OCI-LY3 (cell line): ENCODE measurements at regions not wholly inside any gene's neighbourhood (a gene's known extent, or its start where the extent isn't known, plus 50 kb on each side); places are given as distances from the start of the nearest gene placed in this dataset.
A peak's percentile ranks its signal among the peaks of the same experiment; 100 is the strongest.

ENCODE experiments used
- H2AFZ ChIP-seq: fragments of 200-600, 300-600 bp; shearing (Covaris generic); 2 replicates; pipeline ENCODE4 v1.6.0; 2014; ENCODE audit warnings: antibody characterized with exemption, low read depth, low read length
- H3K27ac ChIP-seq: fragments of 200-600, 300-600 bp; sonication (generic); 2 replicates; pipeline ENCODE4 v1.5.1; 2014; ENCODE audit warnings: mild to moderate bottlenecking, low read length, moderate library complexity, mixed read lengths
- H3K27me3 ChIP-seq: fragments of 200-600, 300-600 bp; sonication (generic); 2 replicates; pipeline ENCODE4 v1.6.1; 2014; ENCODE audit warnings: low read depth, low read length, mixed read lengths
- H3K36me3 ChIP-seq: fragments of 200-600, 300-600 bp; sonication (generic); replicated peaks from 2 replicates; pipeline ENCODE3; 2014; ENCODE audit warnings: low read depth, low read length, mixed read lengths
- H3K4me1 ChIP-seq: fragments of 300-600, 200-600 bp; sonication (generic); 2 replicates; pipeline ENCODE4 v1.6.1; 2014; ENCODE audit warnings: low read length, mixed read lengths
- H3K4me2 ChIP-seq: fragments of 200-600, 300-600 bp; sonication (generic); 2 replicates; pipeline ENCODE4 v1.6.1; 2014; ENCODE audit warnings: low read length, mixed read lengths
- H3K4me3 ChIP-seq: fragments of 300-600, 200-600 bp; sonication (generic); 2 replicates; pipeline ENCODE4 v1.5.1; 2014; ENCODE audit warnings: antibody characterized with exemption, mild to moderate bottlenecking, low read length, moderate library complexity
- H3K79me2 ChIP-seq: fragments of 300-600, 200-600 bp; shearing (Covaris generic); 2 replicates; pipeline ENCODE4 v1.6.1; 2014; ENCODE audit warnings: mild to moderate bottlenecking, low read length, mixed read lengths
- H3K9ac ChIP-seq: fragments of 300-600, 200-600 bp; shearing (Covaris generic); 2 replicates; pipeline ENCODE4 v1.6.0; 2014; ENCODE audit warnings: mild to moderate bottlenecking, low read length, moderate library complexity
- H3K9me3 ChIP-seq: fragments of 200-600, 300-600 bp; shearing (Covaris generic); 2 replicates; pipeline ENCODE4 v1.6.1; 2014; ENCODE audit warnings: low read length, mixed read lengths; ENCODE audit not compliant: insufficient read depth
- H4K20me1 ChIP-seq: fragments of 200-600, 300-600 bp; sonication (generic); 2 replicates; pipeline ENCODE4 v1.6.1; 2016; ENCODE audit warnings: low read length, mixed read lengths; ENCODE audit not compliant: insufficient read depth
- CTCF ChIP-seq: fragments of 200-600, 300-600 bp; sonication (generic); IDR thresholded peaks from 2 replicates; pipeline ENCODE4 v1.5.1; 2014; ENCODE audit warnings: antibody characterized with exemption, low read length, low read depth
- EZH2phosphoT487 ChIP-seq: fragments of 200-600 bp; shearing (Covaris generic); IDR thresholded peaks from 2 replicates; pipeline ENCODE4 v1.6.1; 2018; ENCODE audit warnings: antibody characterized with exemption, mixed run types, low read depth

- Histone ChIP-seq H3K27ac (no peak overlapping the region), H3K4me2 (no peak overlapping the region), H2AFZ (no peak overlapping the region), H3K27me3 (no peaks in the 10 kb centered on the region), H4K20me1 (no peaks in the 10 kb centered on the region), H3K36me3 (peaks cover 4% of the 10 kb centered on the region), H3K4me1 (no peaks in the 10 kb centered on the region), H3K9ac (no peak overlapping the region), H3K4me3 (no peak overlapping the region), H3K79me2 (no peaks in the 10 kb centered on the region), H3K9me3 (peaks cover 1% of the 10 kb centered on the region; the same call in 1 of the 2 replicates)
- TF ChIP-seq CTCF (no peak), EZH2phosphoT487 (no peak)
These were observed 917.1 kb downstream of the PLOD2 start for GRCh38 chr3:145243875-145244274.

- Histone ChIP-seq H4K20me1 (no peaks in the 10 kb centered on the region), H3K36me3 (peaks cover 4% of the 10 kb centered on the region), H3K4me3 (no peak overlapping the region), H3K27ac (no peak overlapping the region), H3K79me2 (no peaks in the 10 kb centered on the region), H3K4me1 (no peaks in the 10 kb centered on the region), H2AFZ (0 out of 2 replicates have a peak overlapping the region, but pooled peaks have one; percentile 21), H3K9ac (no peak overlapping the region), H3K27me3 (no peaks in the 10 kb centered on the region), H3K9me3 (peaks cover 6% of the 10 kb centered on the region; the same call in 1 of the 2 replicates), H3K4me2 (no peak overlapping the region)
- no peak for TF ChIP-seq CTCF
- no peak for TF ChIP-seq EZH2phosphoT487
These were observed 916.7 kb downstream of the PLOD2 start for GRCh38 chr3:145244327-145244726.

- H3K79me2 ChIP-seq = no peaks in the 10 kb centered on the region
- H3K9me3 ChIP-seq = peaks cover 8% of the 10 kb centered on the region; the same call in 1 of the 2 replicates
- H3K36me3 ChIP-seq = peaks cover 4% of the 10 kb centered on the region
- H3K9ac ChIP-seq = no peak overlapping the region
- no peaks in the 10 kb centered on the region for H3K27me3 ChIP-seq
- H4K20me1 ChIP-seq = no peaks in the 10 kb centered on the region
- no peak overlapping the region for H2AFZ ChIP-seq
- H3K27ac ChIP-seq = no peak overlapping the region
- no peak overlapping the region for H3K4me3 ChIP-seq
- no peak overlapping the region for H3K4me2 ChIP-seq
- H3K4me1 ChIP-seq = no peaks in the 10 kb centered on the region
- TF ChIP-seq EZH2phosphoT487 (no peak), CTCF (no peak)
These were observed 914.7 kb downstream of the PLOD2 start for GRCh38 chr3:145246291-145246690.

- Histone ChIP-seq H3K27me3 (no peaks in the 10 kb centered on the region), H3K79me2 (no peaks in the 10 kb centered on the region), H4K20me1 (no peaks in the 10 kb centered on the region), H3K36me3 (peaks cover 4% of the 10 kb centered on the region), H3K4me2 (no peak overlapping the region), H2AFZ (no peak overlapping the region), H3K27ac (no peak overlapping the region), H3K9me3 (peaks cover 8% of the 10 kb centered on the region; the same call in 1 of the 2 replicates), H3K4me1 (no peaks in the 10 kb centered on the region), H3K9ac (no peak overlapping the region), H3K4me3 (no peak overlapping the region)
- no peak for TF ChIP-seq EZH2phosphoT487
These were observed 912.1 kb downstream of the PLOD2 start for GRCh38 chr3:145248928-145249327.
